ENCODE measurements at regions not wholly inside any gene's neighbourhood (a gene's known extent, or its start where the extent isn't known, plus 50 kb on each side); places are given as distances from the start of the nearest gene placed in this dataset.

GRCh38 chr3:159520638-159521037, 468.0 kb upstream of the IL12A start:
- DNase-seq (ENCODE audit: low spot score): no peak

- DNase-seq (ENCODE audit: low spot score): no peak
Measured at GRCh38 chr3:159522276-159522675, 466.4 kb upstream of the IL12A start.

- no peak for DNase-seq (ENCODE audit: low spot score)
Measured at GRCh38 chr3:159528251-159528895, 460.3 kb upstream of the IL12A start.

GRCh38 chr3:159532577-159532976, 456.1 kb upstream of the IL12A start:
- DNase-seq (ENCODE audit: low spot score): no peak

- DNase-seq (ENCODE audit: low spot score): no peak
Measured at GRCh38 chr3:159534496-159534895, 454.1 kb upstream of the IL12A start.

GRCh38 chr3:159536876-159537275, 451.8 kb upstream of the IL12A start:
- no peak for DNase-seq (ENCODE audit: low spot score)

GRCh38 chr3:159538507-159538906, 450.1 kb upstream of the IL12A start:
- DNase-seq (ENCODE audit: low spot score): no peak

GRCh38 chr3:159540882-159541495, 447.6 kb upstream of the IL12A start:
- DNase-seq (ENCODE audit: low spot score): no peak

- no peak for DNase-seq (ENCODE audit: low spot score)
Measured at GRCh38 chr3:159548675-159549335, 439.8 kb upstream of the IL12A start.

- DNase-seq (ENCODE audit: low spot score): no peak
Measured at GRCh38 chr3:159555205-159555604, 433.4 kb upstream of the IL12A start.

- DNase-seq (ENCODE audit: low spot score): no peak
Measured at GRCh38 chr3:159559771-159560170, 428.9 kb upstream of the IL12A start.

GRCh38 chr3:159560214-159560979, 428.2 kb upstream of the IL12A start:
- no peak for DNase-seq (ENCODE audit: low spot score)

- DNase-seq (ENCODE audit: low spot score): no peak
Measured at GRCh38 chr3:159565313-159565712, 423.3 kb upstream of the IL12A start.

GRCh38 chr3:159583662-159584061, 405.0 kb upstream of the IL12A start:
- DNase-seq (ENCODE audit: low spot score): no peak

GRCh38 chr3:159584421-159584820, 404.2 kb upstream of the IL12A start:
- no peak for DNase-seq (ENCODE audit: low spot score)

GRCh38 chr3:159586571-159587202, 401.9 kb upstream of the IL12A start:
- peak; percentile 68 for DNase-seq (ENCODE audit: low spot score)

GRCh38 chr3:159593927-159594605, 394.6 kb upstream of the IL12A start:
- DNase-seq (ENCODE audit: low spot score): no peak

GRCh38 chr3:159600291-159600690, 388.3 kb upstream of the IL12A start:
- DNase-seq (ENCODE audit: low spot score): no peak

- DNase-seq (ENCODE audit: low spot score): no peak
Measured at GRCh38 chr3:159604151-159604581, 384.5 kb upstream of the IL12A start.

- peak; percentile 21 for DNase-seq (ENCODE audit: low spot score)
Measured at GRCh38 chr3:159605101-159605500, 383.5 kb upstream of the IL12A start.

- no peak for DNase-seq (ENCODE audit: low spot score)
Measured at GRCh38 chr3:159605776-159606175, 382.9 kb upstream of the IL12A start.

All from SK-N-DZ (cell line).